Liver (tissue), 8 donors: ENCODE measurements at regions not wholly inside any gene's neighbourhood (a gene's known extent, or its start where the extent isn't known, plus 50 kb on each side); places are given as distances from the start of the nearest gene placed in this dataset.

ENCODE experiments used
- DNase-seq: peaks from one replicate; pipeline ENCODE4 v3.0.0-alpha.2; 2017; ENCODE audit warnings: low spot score
- H3K27ac ChIP-seq, 2 donors: one replicate each; pipeline ENCODE4 v1.7.0; 2013; ENCODE audit warnings: inconsistent platforms in 2 of 2, low read length in 2 of 2, control low read depth in 1 of 2, low read depth in 1 of 2, mild to moderate bottlenecking in 1 of 2
- H3K27me3 ChIP-seq, 4 donors: one replicate each; pipeline versions ENCODE4 v1.6.1 to v1.7.0; 2013; ENCODE audit warnings: low read length in 3 of 4, inconsistent platforms in 1 of 4, mild to moderate bottlenecking in 1 of 4, moderate library complexity in 1 of 4; ENCODE audit not compliant: control insufficient read depth in 4 of 4, insufficient read depth in 4 of 4
- H3K36me3 ChIP-seq, 4 donors: one replicate each; pipeline versions ENCODE4 v1.6.1 to v1.7.0; 2013; ENCODE audit warnings: low read length in 3 of 4, mild to moderate bottlenecking in 3 of 4, low read depth in 1 of 4, moderate library complexity in 1 of 4; ENCODE audit not compliant: control insufficient read depth in 4 of 4, insufficient read depth in 3 of 4
- H3K4me1 ChIP-seq, 4 donors: one replicate each; pipeline versions ENCODE4 v1.6.1 to v1.7.0; 2013; ENCODE audit warnings: low read length in 3 of 4, mild to moderate bottlenecking in 3 of 4, moderate library complexity in 1 of 4; ENCODE audit not compliant: control insufficient read depth in 4 of 4, insufficient read depth in 4 of 4
- H3K4me3 ChIP-seq, 3 donors: one replicate each; pipeline versions ENCODE4 v1.6.1 to v1.7.0; 2013; ENCODE audit warnings: low read length in 3 of 3, control low read depth in 1 of 3, low read depth in 1 of 3, mild to moderate bottlenecking in 1 of 3
- H3K9ac ChIP-seq, 2 donors: one replicate each; pipeline ENCODE4 v1.7.0; 2013; ENCODE audit warnings: low read length in 2 of 2, mild to moderate bottlenecking in 2 of 2, moderate library complexity in 2 of 2, control low read depth in 1 of 2, low read depth in 1 of 2
- H3K9me3 ChIP-seq, 4 donors: one replicate each; pipeline versions ENCODE4 v1.6.1 to v1.7.0; 2013; ENCODE audit warnings: low read length in 3 of 4; ENCODE audit not compliant: control insufficient read depth in 4 of 4
- CTCF ChIP-seq: fragments of 150-350 bp; IDR thresholded peaks from 2 replicates; pipeline ENCODE4 v1.5.1; 2017; ENCODE audit warnings: improper control_type of control experiment, low read depth, low read length; ENCODE audit not compliant: missing input control
- FOXA1 ChIP-seq: IDR thresholded peaks from 2 replicates; pipeline ENCODE4 v1.6.1; 2016; ENCODE audit warnings: antibody characterized with exemption
- FOXA2 ChIP-seq: IDR thresholded peaks from 2 replicates; pipeline ENCODE4 v1.6.1; 2016; ENCODE audit warnings: antibody characterized with exemption
- GABPA ChIP-seq, 2 donors: IDR thresholded peaks in 1 of 2; conservative IDR thresholded peaks in 1 of 2; 2 replicates each; pipeline ENCODE4 v1.6.1; 2016; ENCODE audit warnings: antibody characterized with exemption in 2 of 2, mild to moderate bottlenecking in 1 of 2, moderate library complexity in 1 of 2
- HNF4A ChIP-seq, 2 donors: conservative IDR thresholded peaks; 2 replicates each; pipeline ENCODE4 v1.6.1; 2016; ENCODE audit warnings: antibody characterized with exemption in 2 of 2, mild to moderate bottlenecking in 2 of 2
- HNF4G ChIP-seq: IDR thresholded peaks from 2 replicates; pipeline ENCODE4 v1.6.1; 2016; ENCODE audit warnings: antibody characterized with exemption
- JUND ChIP-seq, 2 donors: IDR thresholded peaks; 2 replicates each; pipeline ENCODE4 v1.6.1; 2016; ENCODE audit warnings: antibody characterized with exemption in 2 of 2
- NR2F2 ChIP-seq: IDR thresholded peaks from 2 replicates; pipeline ENCODE4 v1.6.1; 2016; ENCODE audit warnings: antibody characterized with exemption
- RAD21 ChIP-seq, 2 donors: IDR thresholded peaks; 2 replicates each; pipeline ENCODE4 v1.6.1; 2016; ENCODE audit warnings: antibody characterized with exemption in 2 of 2, mild to moderate bottlenecking in 2 of 2
- REST ChIP-seq: IDR thresholded peaks from 2 replicates; pipeline ENCODE4 v1.6.1; 2016; ENCODE audit warnings: antibody characterized with exemption, mild to moderate bottlenecking
- RXRA ChIP-seq, 2 donors: IDR thresholded peaks; 2 replicates each; pipeline ENCODE4 v1.6.1; 2017 to 2018; ENCODE audit warnings: antibody characterized with exemption in 2 of 2, mild to moderate bottlenecking in 1 of 2
- SP1 ChIP-seq: IDR thresholded peaks from 2 replicates; pipeline ENCODE4 v1.6.1; 2018; ENCODE audit warnings: antibody characterized with exemption, mild to moderate bottlenecking
- TAF1 ChIP-seq: conservative IDR thresholded peaks from 2 replicates; pipeline ENCODE4 v1.6.1; 2016; ENCODE audit warnings: antibody characterized with exemption, mild to moderate bottlenecking
- YY1 ChIP-seq: IDR thresholded peaks from 2 replicates; pipeline ENCODE4 v1.6.1; 2016; ENCODE audit warnings: antibody characterized with exemption, mild to moderate bottlenecking
- WGBS: extraction: QIAGEN DNeasy Blood & Tissue Kit; methylation state at CpG from one replicate; pipeline ENCODE4 v1.1.7; 2013; 5-methylcytosine and 5-hydroxymethylcytosine counted together
- TF ChIP-seq, protein P1 (sequence below): IDR thresholded peaks from 2 replicates; pipeline ENCODE4 v1.6.1; 2016; ENCODE audit warnings: antibody characterized with exemption
- TF ChIP-seq, protein P2 (sequence below): IDR thresholded peaks from 2 replicates; pipeline ENCODE4 v1.6.1; 2016; ENCODE audit warnings: antibody characterized with exemption
- donor health status: healthy.
- donor health status: healthy.
- donor health status: healthy.
- donor health status: healthy.
- donor health status: healthy.

DNA sequence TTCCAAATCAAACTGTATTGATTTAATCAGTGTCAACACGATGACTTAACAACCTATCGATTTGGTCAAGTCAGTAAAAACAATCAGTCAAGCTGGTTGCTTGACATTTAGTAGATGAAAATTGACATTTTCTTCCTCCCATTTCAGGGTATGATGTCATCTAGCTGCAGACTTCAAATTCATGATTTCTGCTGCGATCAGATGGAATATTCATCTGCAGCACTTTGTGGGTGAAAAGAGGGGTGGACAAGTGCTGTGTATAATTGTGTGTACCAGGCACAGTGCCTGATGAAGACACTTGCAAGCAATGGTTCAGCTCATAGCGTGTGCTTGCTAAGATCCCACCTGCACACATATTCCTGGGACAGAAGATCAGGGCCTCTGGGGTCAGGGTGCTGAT, 479.8 kb downstream of the DISC1 start:
- WGBS, result 37% methylated on average over 4 of the region's 4 CpGs

DNA sequence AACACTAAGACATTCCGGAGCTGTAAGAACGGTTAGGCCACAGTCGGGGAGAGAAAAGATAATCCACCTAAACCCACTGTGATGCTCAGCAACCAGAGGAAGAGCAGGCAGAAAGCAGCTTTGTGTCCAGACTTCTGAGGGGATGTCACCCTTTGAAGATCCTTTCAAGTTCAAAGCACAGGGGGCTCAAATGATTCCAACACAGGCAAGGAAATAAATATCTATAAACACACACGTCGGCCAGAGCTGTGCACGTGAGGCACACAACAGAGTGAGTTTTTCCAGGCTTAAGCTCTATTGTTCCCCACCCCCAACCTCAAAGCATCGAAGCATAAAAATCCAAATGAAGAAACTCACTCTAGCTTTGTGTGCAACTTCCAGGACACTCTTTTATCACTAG, 479.0 kb downstream of the DISC1 start:
- H3K9ac ChIP-seq, result no peak overlapping the region
- H3K4me3 ChIP-seq, result no peak overlapping the region
- H3K4me1 ChIP-seq, result no peaks in the 10 kb centered on the region
- H3K36me3 ChIP-seq, result no peaks in the 10 kb centered on the region
- no peak overlapping the region for H3K27ac ChIP-seq
- no peaks in the 10 kb centered on the region for H3K9me3 ChIP-seq
- H3K27me3 ChIP-seq, result peaks cover 0 to 3% (median 0%) of the 10 kb centered on the region in 4 donors
- DNase-seq, result no peak
- WGBS, result 56% methylated on average over 7 of the region's 7 CpGs
- no peak for TF ChIP-seq REST
- no peak for TF ChIP-seq RAD21 (IDR thresholded peaks at IDR 0.05)
- no peak for TF ChIP-seq RXRA (IDR thresholded peaks at IDR 0.05)
- no peak for TF ChIP-seq YY1
- TF ChIP-seq, protein P1, sequence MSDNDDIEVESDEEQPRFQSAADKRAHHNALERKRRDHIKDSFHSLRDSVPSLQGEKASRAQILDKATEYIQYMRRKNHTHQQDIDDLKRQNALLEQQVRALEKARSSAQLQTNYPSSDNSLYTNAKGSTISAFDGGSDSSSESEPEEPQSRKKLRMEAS, result no peak
- no peak for TF ChIP-seq GABPA (IDR thresholded peaks at IDR 0.05 in 1 of 2, conservative IDR thresholded peaks at IDR 0.05 in 1 of 2)
- no peak for TF ChIP-seq NR2F2
- no peak for TF ChIP-seq CTCF
- TF ChIP-seq, protein P2, sequence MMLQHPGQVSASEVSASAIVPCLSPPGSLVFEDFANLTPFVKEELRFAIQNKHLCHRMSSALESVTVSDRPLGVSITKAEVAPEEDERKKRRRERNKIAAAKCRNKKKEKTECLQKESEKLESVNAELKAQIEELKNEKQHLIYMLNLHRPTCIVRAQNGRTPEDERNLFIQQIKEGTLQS, result no peak

More for the DNA sequence above, 479.8 kb downstream of the DISC1 start:
- H3K36me3 ChIP-seq, result no peaks in the 10 kb centered on the region
- DNase-seq, result no peak
- H3K27ac ChIP-seq, result no peak overlapping the region
- H3K4me3 ChIP-seq, result no peak overlapping the region
- H3K27me3 ChIP-seq, result peaks cover 0 to 6% (median 0%) of the 10 kb centered on the region in 4 donors
- H3K9ac ChIP-seq, result no peak overlapping the region
- H3K4me1 ChIP-seq, result no peaks in the 10 kb centered on the region
- TF ChIP-seq FOXA1 (no peak), FOXA2 (no peak), HNF4A (conservative IDR thresholded peaks at IDR 0.05) (no peak), CTCF (no peak), RAD21 (IDR thresholded peaks at IDR 0.05) (no peak), SP1 (no peak), GABPA (IDR thresholded peaks at IDR 0.05 in 1 of 2, conservative IDR thresholded peaks at IDR 0.05 in 1 of 2) (no peak), JUND (IDR thresholded peaks at IDR 0.05) (no peak), TAF1 (no peak), REST (no peak), HNF4G (no peak)
- no peaks in the 10 kb centered on the region for H3K9me3 ChIP-seq
